ENCODE measurements at regions not wholly inside any gene's neighbourhood (a gene's known extent, or its start where the extent isn't known, plus 50 kb on each side); places are given as distances from the start of the nearest gene placed in this dataset.

DNA sequence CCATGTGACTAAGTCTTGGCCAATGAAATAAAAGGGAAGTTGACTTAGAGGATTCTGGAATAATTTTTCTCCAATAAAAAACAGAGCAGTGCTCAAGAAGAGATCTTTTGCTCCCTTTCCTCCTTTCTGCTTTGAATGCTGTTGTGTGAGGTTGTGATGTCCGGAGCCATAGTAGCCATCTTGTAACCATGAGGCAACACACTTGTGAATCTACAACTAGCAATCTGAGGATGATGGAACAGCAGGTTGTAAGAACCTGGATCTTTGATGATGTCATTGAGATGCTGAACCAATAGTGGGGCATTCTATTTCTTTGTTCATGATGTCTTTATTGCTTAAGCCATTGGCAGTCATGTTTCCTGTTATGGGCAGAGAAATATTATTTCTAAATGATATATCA lies 230.0 kb upstream of the SRRM4 start:
- intact Hi-C loops (cut with DNase I) = no loop called here
- TF ChIP-seq POLR2A (IDR thresholded peaks at IDR 0.05) = no peak
- TF ChIP-seq POLR2AphosphoS5 (IDR thresholded peaks at IDR 0.05) = no peak
- no peak for TF ChIP-seq CTCF (IDR thresholded peaks at IDR 0.05)
- TF ChIP-seq EP300 (IDR thresholded peaks at IDR 0.05) = no peak
- Histone ChIP-seq H3K36me3 (no peaks in the 10 kb centered on the region), H3K27me3 (no peaks in the 10 kb centered on the region), H3K4me1 (no peaks in the 10 kb centered on the region), H3K9me3 (peaks cover 0 to 2% (median 0%) of the 10 kb centered on the region in 4 donors), H3K4me3 (no peak overlapping the region), H3K27ac (no peak overlapping the region)
- DNase-seq = no peak
- 92 to 94% methylated on average over 1 of the region's 1 CpG for WGBS, 2 donors

- intact Hi-C loops (cut with DNase I) = no loop called here
- no peaks in the 10 kb centered on the region for H3K9me3 ChIP-seq
These were observed 220.7 kb upstream of the SRRM4 start for GRCh38 chr12:118760623-118761022.

GRCh38 chr12:118763234-118763633 lies 218.1 kb upstream of the SRRM4 start:
- Histone ChIP-seq H3K4me1 (no peaks in the 10 kb centered on the region), H3K27me3 (no peaks in the 10 kb centered on the region), H3K27ac (no peak overlapping the region), H3K4me3 (no peak overlapping the region), H3K36me3 (no peaks in the 10 kb centered on the region), H3K9me3 (no peaks in the 10 kb centered on the region)
- intact Hi-C loops (cut with DNase I) = no loop called here
- no peak for DNase-seq
- WGBS, 2 donors = 74 to 77% methylated on average over 1 of the region's 1 CpG
- TF ChIP-seq POLR2A (IDR thresholded peaks at IDR 0.05) (no peak), POLR2AphosphoS5 (IDR thresholded peaks at IDR 0.05) (no peak), CTCF (IDR thresholded peaks at IDR 0.05) (no peak), EP300 (IDR thresholded peaks at IDR 0.05) (no peak)

More at GRCh38 chr12:118760623-118761022, 220.7 kb upstream of the SRRM4 start:
- TF ChIP-seq POLR2AphosphoS5 (IDR thresholded peaks at IDR 0.05) (no peak), POLR2A (IDR thresholded peaks at IDR 0.05) (no peak), CTCF (IDR thresholded peaks at IDR 0.05) (no peak), EP300 (IDR thresholded peaks at IDR 0.05) (no peak)
- WGBS, 2 donors = 82 to 90% methylated on average over 1 of the region's 1 CpG
- DNase-seq = no peak
- H3K4me3 ChIP-seq = no peak overlapping the region
- H3K27ac ChIP-seq = no peak overlapping the region
- H3K4me1 ChIP-seq = no peaks in the 10 kb centered on the region
- no peaks in the 10 kb centered on the region for H3K36me3 ChIP-seq
- no peaks in the 10 kb centered on the region for H3K27me3 ChIP-seq

DNA sequence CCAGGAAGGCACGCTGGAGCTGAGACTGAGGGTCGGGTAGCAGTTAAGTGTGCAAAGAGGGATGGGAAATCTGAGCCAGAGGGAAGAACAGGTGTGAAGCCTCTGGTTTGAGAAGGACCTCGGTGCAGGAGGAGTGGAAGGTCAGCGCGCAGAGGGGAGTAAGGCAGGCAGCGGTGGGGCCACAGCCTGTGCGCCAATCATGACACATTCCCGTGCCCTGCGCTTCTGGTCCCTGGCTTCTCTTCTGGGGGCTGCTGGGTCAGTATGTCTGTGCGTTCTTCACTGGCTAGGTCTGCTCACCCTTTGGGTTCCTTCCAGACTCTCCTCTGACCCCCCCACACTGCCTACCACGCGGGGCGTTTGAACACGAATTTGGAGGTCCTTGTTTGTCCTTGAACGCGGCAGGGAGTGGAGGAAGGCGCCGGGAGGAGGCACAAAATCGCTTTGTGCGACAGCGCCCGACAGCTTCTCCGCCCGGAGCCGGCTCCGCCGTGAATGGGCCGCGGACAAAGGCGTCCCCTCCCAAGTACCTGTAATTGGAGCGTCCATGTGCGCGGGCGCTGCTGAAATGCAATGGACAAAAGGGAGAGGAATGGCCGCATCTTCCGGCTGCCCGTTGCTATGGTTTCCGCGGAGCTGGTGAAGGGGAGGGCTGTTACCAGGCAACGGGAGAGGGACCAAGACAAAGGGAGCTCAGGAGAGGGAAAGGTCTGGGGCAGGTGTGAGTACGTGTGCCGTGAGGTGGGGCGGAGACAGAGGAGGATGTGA lies 207.2 kb upstream of the SRRM4 start:
- peaks cover 0 to 4% (median 0%) of the 10 kb centered on the region in 4 donors for H3K4me1 ChIP-seq
- no peaks in the 10 kb centered on the region for H3K36me3 ChIP-seq
- DNase-seq = no peak
- TF ChIP-seq POLR2A (IDR thresholded peaks at IDR 0.05) (no peak), POLR2AphosphoS5 (IDR thresholded peaks at IDR 0.05) (no peak), EP300 (IDR thresholded peaks at IDR 0.05) (no peak), CTCF (IDR thresholded peaks at IDR 0.05) (no peak)
- WGBS, 2 donors = 11 to 26% methylated on average over 43 of the region's 43 CpGs
- no peak overlapping the region for H3K27ac ChIP-seq
- H3K9me3 ChIP-seq = peaks cover 0 to 5% (median 0%) of the 10 kb centered on the region in 4 donors
- intact Hi-C loops (cut with DNase I) = no loop called here
- peaks cover 3 to 27% (median 23%) of the 10 kb centered on the region in 3 donors for H3K27me3 ChIP-seq
- no peak overlapping the region for H3K4me3 ChIP-seq

All from sigmoid colon (tissue), 6 donors.